ENCODE measurements at regions not wholly inside any gene's neighbourhood (a gene's known extent, or its start where the extent isn't known, plus 50 kb on each side); places are given as distances from the start of the nearest gene placed in this dataset.

DNA sequence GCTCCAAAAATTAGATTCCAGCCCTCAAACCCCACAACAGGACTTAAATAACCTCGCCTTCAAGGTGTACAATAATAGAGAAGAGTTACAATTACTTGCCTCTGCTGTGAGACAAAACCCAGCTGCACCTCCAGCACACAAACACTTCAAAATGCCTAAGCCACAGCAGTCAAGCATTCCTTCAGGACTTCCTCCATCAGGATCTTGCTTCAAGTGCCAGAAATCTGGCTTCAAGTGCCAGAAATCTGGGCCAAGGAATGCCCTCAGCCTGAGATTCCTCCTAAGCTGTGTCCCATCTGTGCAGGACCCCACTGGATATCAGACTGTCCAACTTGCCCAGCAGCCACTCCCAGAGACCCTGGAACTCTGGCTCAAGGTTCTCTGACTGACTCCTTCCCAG, 1088.3 kb downstream of the SORCS3 start:
- no peak overlapping the region for H4K8ac ChIP-seq (ENCODE audit: low read depth in 2 of 2, low read length in 2 of 2)
- dilution Hi-C loops (cut with HindIII; ENCODE audit: low sequenced_read_pairs, unreplicated experiment), result no loop called here
- no peak overlapping the region for H2AK5ac ChIP-seq (ENCODE audit: low read depth, low read length)
- H3K9ac ChIP-seq (ENCODE audit: low read depth, low read length), result no peak overlapping the region
- ChIA-PET CTCF (no interaction called here), POLR2A (ENCODE audit: unreplicated experiment) (no interaction called here)
- no peak overlapping the region for H3K4me3 ChIP-seq (ENCODE audit: insufficient read depth, low read depth, low read length)
- H2BK5ac ChIP-seq (ENCODE audit: low read depth, low read length, poor library complexity, severe bottlenecking), result no peak overlapping the region
- H3K4ac ChIP-seq (ENCODE audit: low read depth, low read length), result no peak overlapping the region
- no peaks in the 10 kb centered on the region for H4K20me1 ChIP-seq (ENCODE audit: insufficient read depth, low read length)
- no peak overlapping the region for H3K18ac ChIP-seq (ENCODE audit: low read depth, low read length)
- no peak overlapping the region for H2AK9ac ChIP-seq (replicated peaks; ENCODE audit: low read depth, low read length, poor library complexity)
- no peaks in the 10 kb centered on the region for H3K27me3 ChIP-seq (ENCODE audit: control insufficient read depth, insufficient read depth, low read length)
- TF ChIP-seq BHLHE40 (IDR thresholded peaks at IDR 0.05; ENCODE audit: low read depth, low read length) (no peak), RAD21 (IDR thresholded peaks at IDR 0.05; ENCODE audit: low read length) (no peak), MXI1 (IDR thresholded peaks at IDR 0.05; ENCODE audit: borderline replicate concordance, low read depth, low read length) (no peak), RCOR1 (IDR thresholded peaks at IDR 0.05; ENCODE audit: insufficient replicate concordance, low read length) (no peak), RFX5 (IDR thresholded peaks at IDR 0.05; ENCODE audit: low read depth, low read length) (no peak), CHD1 (IDR thresholded peaks at IDR 0.05; ENCODE audit: low read depth, low read length) (no peak), NFE2L2 (IDR thresholded peaks at IDR 0.05; ENCODE audit: low read depth, low read length) (no peak), MAFK (IDR thresholded peaks at IDR 0.05; ENCODE audit: low read depth, low read length) (no peak), SMC3 (IDR thresholded peaks at IDR 0.05; ENCODE audit: low read depth, low read length) (no peak), CEBPB (IDR thresholded peaks at IDR 0.05; ENCODE audit: low read depth, low read length) (no peak)
- TF ChIP-seq, protein P1, sequence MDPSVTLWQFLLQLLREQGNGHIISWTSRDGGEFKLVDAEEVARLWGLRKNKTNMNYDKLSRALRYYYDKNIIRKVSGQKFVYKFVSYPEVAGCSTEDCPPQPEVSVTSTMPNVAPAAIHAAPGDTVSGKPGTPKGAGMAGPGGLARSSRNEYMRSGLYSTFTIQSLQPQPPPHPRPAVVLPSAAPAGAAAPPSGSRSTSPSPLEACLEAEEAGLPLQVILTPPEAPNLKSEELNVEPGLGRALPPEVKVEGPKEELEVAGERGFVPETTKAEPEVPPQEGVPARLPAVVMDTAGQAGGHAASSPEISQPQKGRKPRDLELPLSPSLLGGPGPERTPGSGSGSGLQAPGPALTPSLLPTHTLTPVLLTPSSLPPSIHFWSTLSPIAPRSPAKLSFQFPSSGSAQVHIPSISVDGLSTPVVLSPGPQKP (IDR thresholded peaks at IDR 0.05; ENCODE audit: borderline replicate concordance, low read depth, low read length), result no peak
- TF ChIP-seq, protein P2, sequence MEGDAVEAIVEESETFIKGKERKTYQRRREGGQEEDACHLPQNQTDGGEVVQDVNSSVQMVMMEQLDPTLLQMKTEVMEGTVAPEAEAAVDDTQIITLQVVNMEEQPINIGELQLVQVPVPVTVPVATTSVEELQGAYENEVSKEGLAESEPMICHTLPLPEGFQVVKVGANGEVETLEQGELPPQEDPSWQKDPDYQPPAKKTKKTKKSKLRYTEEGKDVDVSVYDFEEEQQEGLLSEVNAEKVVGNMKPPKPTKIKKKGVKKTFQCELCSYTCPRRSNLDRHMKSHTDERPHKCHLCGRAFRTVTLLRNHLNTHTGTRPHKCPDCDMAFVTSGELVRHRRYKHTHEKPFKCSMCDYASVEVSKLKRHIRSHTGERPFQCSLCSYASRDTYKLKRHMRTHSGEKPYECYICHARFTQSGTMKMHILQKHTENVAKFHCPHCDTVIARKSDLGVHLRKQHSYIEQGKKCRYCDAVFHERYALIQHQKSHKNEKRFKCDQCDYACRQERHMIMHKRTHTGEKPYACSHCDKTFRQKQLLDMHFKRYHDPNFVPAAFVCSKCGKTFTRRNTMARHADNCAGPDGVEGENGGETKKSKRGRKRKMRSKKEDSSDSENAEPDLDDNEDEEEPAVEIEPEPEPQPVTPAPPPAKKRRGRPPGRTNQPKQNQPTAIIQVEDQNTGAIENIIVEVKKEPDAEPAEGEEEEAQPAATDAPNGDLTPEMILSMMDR (conservative IDR thresholded peaks at IDR 0.05; ENCODE audit: low read depth, low read length), result no peak
- H2BK120ac ChIP-seq (ENCODE audit: low read depth, low read length), result no peak overlapping the region
- in situ Hi-C loops (cut with MboI; ENCODE audit: low sequenced_read_pairs), result no loop called here
- H2BK20ac ChIP-seq (ENCODE audit: low read depth, low read length), result no peak overlapping the region
- peaks cover 7% of the 10 kb centered on the region; the same call in 1 of the 2 replicates for H3K9me3 ChIP-seq (ENCODE audit: control insufficient read depth, insufficient read depth, low read length)
- no peak overlapping the region for H4K91ac ChIP-seq (ENCODE audit: insufficient read depth, low read depth, low read length)
- no peak overlapping the region for H2BK15ac ChIP-seq (ENCODE audit: low read depth, low read length)
- no peaks in the 10 kb centered on the region for H3K79me1 ChIP-seq (ENCODE audit: low read depth in 1 of 2, low read length in 2 of 2)
- H2AFZ ChIP-seq (replicated peaks; ENCODE audit: low read length, poor library complexity), result no peak overlapping the region
- ATAC-seq (ENCODE audit: low read depth) (no peak), DNase-seq (no peak)
- H3K27ac ChIP-seq (ENCODE audit: insufficient read depth, low read length), result no peak overlapping the region
- intact Hi-C loops (cut with micrococcal nuclease), result no loop called here
- no peaks in the 10 kb centered on the region for H3K4me1 ChIP-seq (ENCODE audit: control insufficient read depth, insufficient read depth, low read length)
- no peaks in the 10 kb centered on the region for H3K9me1 ChIP-seq (ENCODE audit: insufficient read depth, low read length)
- H4K5ac ChIP-seq (ENCODE audit: low read depth, low read length), result no peak overlapping the region
- no peak overlapping the region for H3K23ac ChIP-seq (ENCODE audit: low read depth, low read length)
- no CpG with 5 or more reads among the region's 1 CpG for WGBS, 2 experiments (ENCODE audit: extremely low coverage in 2 of 2, insufficient read length in 1 of 2)
- H3K36me3 ChIP-seq (ENCODE audit: control insufficient read depth, insufficient read depth, low read length), result no peaks in the 10 kb centered on the region
- no peak overlapping the region for H3K56ac ChIP-seq (ENCODE audit: extremely low read depth, insufficient read depth, low read length)
- no peak overlapping the region for H3K4me2 ChIP-seq (ENCODE audit: low read depth, low read length)
- no TSS peak for BruUV-seq (replicated peaks)
- H3K14ac ChIP-seq (replicated peaks; ENCODE audit: low read depth, low read length), result no peak overlapping the region
